GM18951 (cell line): ENCODE measurements at regions not wholly inside any gene's neighbourhood (a gene's known extent, or its start where the extent isn't known, plus 50 kb on each side); places are given as distances from the start of the nearest gene placed in this dataset.

Experiments used
- POLR2A ChIP-seq: IDR thresholded peaks from 4 replicates; pipeline ENCODE4 v1.6.1; 2011; ENCODE audit warnings: mild to moderate bottlenecking; ENCODE audit not compliant: insufficient read length, insufficient read depth; ENCODE audit errors: extremely low read depth
- in situ Hi-C: fragments of 300-500 bp; cut with MboI; formaldehyde crosslinking; loops from one replicate; pipeline ENCODE4 v1.12.0; 2022; ENCODE audit warnings: low sequenced_read_pairs, mixed read lengths, inconsistent platforms; ENCODE audit not compliant: unreplicated experiment

DNA sequence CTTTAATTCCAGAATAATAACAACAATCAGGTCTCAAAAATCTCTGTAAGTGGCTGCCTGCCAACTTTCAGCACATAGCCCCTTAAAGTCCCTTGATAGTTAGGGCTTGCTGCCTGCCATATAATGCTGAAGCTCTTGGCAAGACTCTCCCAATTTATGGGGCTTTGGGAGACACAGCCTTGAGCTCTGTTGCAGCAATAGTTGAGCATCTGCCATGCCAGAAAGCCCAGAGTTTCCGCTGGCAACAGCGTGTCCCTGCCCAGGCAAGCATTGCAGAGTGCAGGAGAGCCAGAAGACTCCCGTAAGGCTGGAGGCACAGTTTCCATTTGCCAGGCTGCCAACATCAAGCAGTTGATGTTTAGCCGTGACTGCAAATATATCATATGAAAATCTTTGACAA lies 678.5 kb upstream of the NUDT12 start:
- no peak for TF ChIP-seq POLR2A
- in situ Hi-C loops = no loop called here

GRCh38 chr5:104237586-104237985 lies 675.0 kb upstream of the NUDT12 start:
- no peak for TF ChIP-seq POLR2A
- in situ Hi-C loops = no loop called here

GRCh38 chr5:104223885-104224773 lies 661.5 kb upstream of the NUDT12 start:
- TF ChIP-seq POLR2A = no peak
- in situ Hi-C loops = no loop called here

GRCh38 chr5:104218200-104218599 lies 655.6 kb upstream of the NUDT12 start:
- in situ Hi-C loops = no loop called here
- TF ChIP-seq POLR2A = no peak

GRCh38 chr5:104213216-104213615 lies 650.6 kb upstream of the NUDT12 start:
- no peak for TF ChIP-seq POLR2A
- in situ Hi-C loops = no loop called here

DNA sequence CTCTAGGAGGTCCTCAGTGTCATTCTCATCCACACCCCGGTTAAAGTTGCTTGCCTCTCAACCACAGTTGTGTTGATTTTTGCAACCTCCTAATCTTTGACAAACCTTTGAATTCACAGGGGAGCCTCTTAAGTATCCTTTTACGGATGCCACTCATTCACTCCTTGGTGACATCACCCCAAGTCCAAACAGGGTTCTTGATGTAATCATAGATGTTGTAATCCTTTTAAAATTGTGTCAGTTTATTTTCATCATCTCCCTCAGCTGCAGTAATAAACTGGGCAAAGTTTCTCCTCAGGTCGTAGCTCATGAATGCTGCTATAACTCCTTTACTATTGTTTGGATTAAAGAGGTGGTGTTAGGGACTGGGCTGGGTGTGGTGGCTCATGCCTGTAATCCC lies 637.2 kb upstream of the NUDT12 start:
- TF ChIP-seq POLR2A = no peak

DNA sequence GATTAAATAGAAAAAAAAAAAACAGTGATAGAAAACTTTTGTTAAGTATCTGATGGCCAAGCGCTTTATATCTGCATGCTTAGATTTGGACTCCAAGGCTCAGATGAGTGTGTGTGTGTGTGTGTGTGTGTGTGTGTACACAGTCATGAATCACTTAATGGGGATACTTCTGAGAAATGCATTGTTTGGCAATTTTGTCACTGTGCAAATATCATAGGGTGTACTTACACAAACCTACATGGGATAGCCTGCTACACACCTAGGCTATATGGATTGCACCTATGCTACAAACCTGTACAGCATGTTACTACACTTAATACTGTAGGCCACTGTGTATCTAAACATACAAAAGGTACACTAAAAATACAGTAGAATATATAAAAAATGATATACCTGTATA lies 635.6 kb upstream of the NUDT12 start:
- in situ Hi-C loops = no loop called here
- TF ChIP-seq POLR2A = no peak

More for the DNA sequence above, 637.2 kb upstream of the NUDT12 start:
- in situ Hi-C loops = no loop called here

- no peak for TF ChIP-seq POLR2A
- in situ Hi-C loops = no loop called here
These were observed 627.3 kb upstream of the NUDT12 start for GRCh38 chr5:104189909-104190308.

DNA sequence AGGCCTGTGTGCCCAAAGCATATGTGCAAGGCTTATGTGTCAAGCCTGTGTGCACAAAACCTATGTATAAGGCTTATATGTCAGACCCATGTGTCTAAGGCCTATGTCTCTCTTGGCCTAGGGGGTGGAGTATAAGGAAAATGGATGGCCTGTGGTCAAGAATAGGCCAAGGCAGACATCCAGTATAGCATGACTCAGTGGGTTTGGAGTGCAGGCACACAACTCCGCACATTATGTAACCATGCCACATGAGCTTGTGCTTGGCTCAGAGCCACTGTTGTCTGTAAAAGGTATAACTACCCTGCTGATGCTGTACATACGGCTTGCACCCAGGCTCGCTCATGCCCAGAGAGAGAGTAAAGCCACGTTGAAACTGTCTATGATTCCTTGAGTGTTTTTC lies 626.4 kb upstream of the NUDT12 start:
- in situ Hi-C loops = no loop called here
- no peak for TF ChIP-seq POLR2A

GRCh38 chr5:104187656-104188055 lies 625.1 kb upstream of the NUDT12 start:
- in situ Hi-C loops = no loop called here
- no peak for TF ChIP-seq POLR2A

DNA sequence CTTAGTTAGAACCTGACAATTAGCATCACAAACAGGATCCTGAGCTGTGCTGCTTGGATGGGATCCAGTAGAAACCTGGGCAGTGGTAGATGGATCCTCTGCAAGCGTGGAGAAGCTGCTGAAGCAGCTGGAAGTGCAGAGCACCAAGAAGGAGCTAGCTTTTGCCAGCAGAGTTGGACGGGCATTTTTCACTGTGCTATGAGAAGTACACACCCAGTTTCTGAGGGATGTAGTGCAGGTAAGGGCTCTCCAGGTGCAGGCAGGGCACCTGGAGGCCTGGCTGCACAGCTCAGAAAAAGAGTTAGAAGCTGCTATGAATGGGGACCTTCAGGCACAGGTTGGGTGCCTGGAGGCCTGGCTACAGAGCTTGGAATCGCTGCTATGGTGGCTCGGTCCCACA lies 623.9 kb upstream of the NUDT12 start:
- no peak for TF ChIP-seq POLR2A
- in situ Hi-C loops = no loop called here

DNA sequence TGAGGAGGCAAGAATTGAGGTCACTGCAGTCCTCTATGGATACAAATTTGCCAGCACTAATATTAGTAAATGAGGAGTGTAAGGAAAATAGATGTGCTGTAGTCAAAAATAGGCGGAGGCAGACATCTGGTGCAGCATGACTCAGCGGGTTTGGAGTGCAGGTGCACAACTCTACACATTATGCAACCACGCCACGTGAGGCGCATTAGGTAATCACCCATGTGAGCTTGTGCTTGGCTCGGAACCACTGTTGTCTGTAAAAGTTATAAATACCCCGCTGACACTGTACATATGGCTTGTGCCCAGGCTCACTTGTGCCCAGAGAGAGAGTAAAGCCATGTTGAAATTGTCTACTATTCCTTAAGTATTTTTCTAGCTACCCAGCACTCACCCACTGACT lies 623.5 kb upstream of the NUDT12 start:
- no peak for TF ChIP-seq POLR2A
- in situ Hi-C loops = no loop called here

- no peak for TF ChIP-seq POLR2A
- in situ Hi-C loops = no loop called here
These were observed 621.7 kb upstream of the NUDT12 start for GRCh38 chr5:104184264-104184663.

- in situ Hi-C loops = no loop called here
- no peak for TF ChIP-seq POLR2A
These were observed 616.4 kb upstream of the NUDT12 start for GRCh38 chr5:104178829-104179456.
